ENCODE measurements at regions not wholly inside any gene's neighbourhood (a gene's known extent, or its start where the extent isn't known, plus 50 kb on each side); places are given as distances from the start of the nearest gene placed in this dataset.

- Histone ChIP-seq H3K27ac (no peak overlapping the region), H3K36me3 (no peaks in the 10 kb centered on the region), H3K4me1 (peaks cover 0 to 5% (median 2%) of the 10 kb centered on the region in 4 donors), H3K4me3 (no peak overlapping the region), H3K9me3 (no peaks in the 10 kb centered on the region), H3K27me3 (no peaks in the 10 kb centered on the region)
- DNase-seq (no peak), ATAC-seq (no peak)
- intact Hi-C loops (cut with DNase I): loop anchor here in 1 of 2 donors (10.0 kb wide), 2 partner anchors 65 to 315 kb away; no protein-coding TSS in a partner anchor
- no peak for TF ChIP-seq CTCF (IDR thresholded peaks at IDR 0.05)
- TF ChIP-seq POLR2A (IDR thresholded peaks at IDR 0.05): no peak
- 91% methylated on average over 3 of the region's 3 CpGs for WGBS (ENCODE audit: insufficient coverage, low coverage, low lambda C conversion rate, missing lambda C conversion rate)
Measured at GRCh38 chr15:62779899-62780298, 262.6 kb upstream of the TPM1 start.

GRCh38 chr15:62781081-62781497 lies 261.5 kb upstream of the TPM1 start:
- Histone ChIP-seq H3K4me3 (no peak overlapping the region), H3K27me3 (no peaks in the 10 kb centered on the region), H3K4me1 (peaks cover 0 to 5% (median 2%) of the 10 kb centered on the region in 4 donors), H3K36me3 (no peaks in the 10 kb centered on the region), H3K27ac (no peak overlapping the region), H3K9me3 (no peaks in the 10 kb centered on the region)
- TF ChIP-seq CTCF (IDR thresholded peaks at IDR 0.05) (no peak), POLR2A (IDR thresholded peaks at IDR 0.05) (no peak)
- ATAC-seq (no peak), DNase-seq (no peak)
- intact Hi-C loops (cut with DNase I): loop anchor here in 1 of 2 donors (10.0 kb wide), 2 partner anchors 64 to 314 kb away; no protein-coding TSS in a partner anchor
- WGBS (ENCODE audit: insufficient coverage, low coverage, low lambda C conversion rate, missing lambda C conversion rate): 35% methylated on average over 5 of the region's 5 CpGs

GRCh38 chr15:62782071-62782841 lies 260.3 kb upstream of the TPM1 start:
- Histone ChIP-seq H3K4me3 (no peak overlapping the region), H3K9me3 (no peaks in the 10 kb centered on the region), H3K27ac (no peak overlapping the region), H3K27me3 (no peaks in the 10 kb centered on the region), H3K36me3 (no peaks in the 10 kb centered on the region), H3K4me1 (peaks cover 0 to 5% (median 2%) of the 10 kb centered on the region in 4 donors)
- peak; percentile 69 to 92 (median 80) for TF ChIP-seq CTCF (IDR thresholded peaks at IDR 0.05)
- no peak for TF ChIP-seq POLR2A (IDR thresholded peaks at IDR 0.05)
- intact Hi-C loops (cut with DNase I): loop anchor here in 1 of 2 donors (10.0 kb wide), 2 partner anchors 63 to 313 kb away; no protein-coding TSS in a partner anchor
- peak in 2 of 3 donors; percentile 53 to 80 for DNase-seq
- WGBS (ENCODE audit: insufficient coverage, low coverage, low lambda C conversion rate, missing lambda C conversion rate): 0% methylated on average over 2 of the region's 11 CpGs
- ATAC-seq: peak; percentile 97 to 99 (median 98)

- Histone ChIP-seq H3K4me1 (peaks cover 0 to 5% (median 2%) of the 10 kb centered on the region in 4 donors), H3K36me3 (no peaks in the 10 kb centered on the region), H3K27me3 (no peaks in the 10 kb centered on the region), H3K9me3 (no peaks in the 10 kb centered on the region), H3K27ac (no peak overlapping the region), H3K4me3 (no peak overlapping the region)
- intact Hi-C loops (cut with DNase I): loop anchor here in 1 of 2 donors (10.0 kb wide), 2 partner anchors 62 to 312 kb away; no protein-coding TSS in a partner anchor
- TF ChIP-seq CTCF (IDR thresholded peaks at IDR 0.05) (no peak), POLR2A (IDR thresholded peaks at IDR 0.05) (no peak)
- ATAC-seq: no peak
- DNase-seq: no peak
- WGBS (ENCODE audit: insufficient coverage, low coverage, low lambda C conversion rate, missing lambda C conversion rate): 67% methylated on average over 1 of the region's 1 CpG
Measured at GRCh38 chr15:62782896-62783295, 259.7 kb upstream of the TPM1 start.
